ENCODE measurements at regions not wholly inside any gene's neighbourhood (a gene's known extent, or its start where the extent isn't known, plus 50 kb on each side); places are given as distances from the start of the nearest gene placed in this dataset.

GRCh38 chr3:30256474-30256873, 349.9 kb upstream of the TGFBR2 start (continued):
- TF ChIP-seq ETS1 (IDR thresholded peaks at IDR 0.05), result no peak

DNA sequence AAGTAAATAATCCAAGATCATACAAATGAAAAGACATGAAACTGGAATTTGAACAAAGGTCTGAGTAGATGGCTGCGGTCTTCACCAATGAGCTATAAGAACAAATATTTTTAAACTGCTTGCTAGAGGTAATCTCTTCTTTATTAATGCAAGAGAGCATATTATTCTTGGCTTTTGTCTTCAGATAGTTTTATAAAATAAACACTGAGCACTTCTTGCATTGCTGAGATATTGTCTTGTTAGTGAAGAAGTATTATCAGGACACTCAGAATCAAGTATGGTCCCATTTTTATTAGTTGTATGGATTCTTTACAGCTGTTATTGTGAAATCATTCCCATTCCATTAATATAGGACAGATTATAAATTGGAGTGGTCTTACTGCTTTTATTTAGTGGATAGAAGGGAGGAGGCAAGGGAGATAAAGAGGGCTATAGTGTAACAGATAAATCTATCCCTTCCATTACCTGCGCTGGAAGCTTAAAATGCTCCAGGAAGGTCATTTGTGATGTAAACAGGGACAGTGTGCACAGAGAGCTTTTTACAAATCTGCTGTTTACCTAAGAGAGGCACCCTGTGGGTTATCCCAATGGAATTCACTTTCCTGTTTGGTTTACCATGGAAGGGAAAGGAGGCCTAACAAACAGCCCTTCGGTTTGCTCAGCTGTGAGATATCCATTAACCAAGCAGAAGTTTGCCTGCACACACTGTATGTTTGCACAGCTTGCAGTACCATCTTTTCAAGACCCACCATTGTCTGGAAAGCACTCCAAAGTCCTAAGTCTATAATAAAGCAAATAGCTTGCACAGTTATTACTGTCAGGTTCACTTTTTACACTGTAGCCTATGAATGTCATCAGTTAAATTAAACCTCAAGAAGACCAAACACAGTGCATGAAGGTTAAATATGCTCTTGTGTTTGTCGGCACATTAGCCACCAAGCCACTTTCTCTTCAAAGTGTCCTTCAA, 347.7 kb upstream of the TGFBR2 start:
- no peaks in the 10 kb centered on the region for H3F3A ChIP-seq (replicated peaks; ENCODE audit: low read depth)
- Mint-ChIP-seq H3K27me3 (ENCODE audit: insufficient read depth, low read depth, poor library complexity) (no peaks in the 10 kb centered on the region), H3K4me3 (no peak overlapping the region), H3K27ac (no peak overlapping the region), H3K36me3 (ENCODE audit: low read depth) (peaks cover 25% of the 10 kb centered on the region; the same call in 2 of the 3 replicates), H3K4me1 (peaks cover 35% of the 10 kb centered on the region), H3K9me3 (peaks cover 17% of the 10 kb centered on the region)
- peak; percentile 96 for ATAC-seq
- H3K4me1 ChIP-seq (ENCODE audit: insufficient read depth), result peaks cover 23% of the 10 kb centered on the region
- H4K20me1 ChIP-seq (replicated peaks; ENCODE audit: insufficient read depth), result no peaks in the 10 kb centered on the region
- H3K27ac ChIP-seq (ENCODE audit: low read depth), result peak overlapping the region; percentile 56; the same call in 1 of the 2 replicates
- no peaks in the 10 kb centered on the region; the same call in 1 of the 2 replicates for H3K36me3 ChIP-seq (ENCODE audit: insufficient read depth)
- H3K79me2 ChIP-seq (replicated peaks; ENCODE audit: insufficient read depth), result no peaks in the 10 kb centered on the region
- H3K9me2 ChIP-seq (ENCODE audit: insufficient read depth), result peaks cover 5% of the 10 kb centered on the region; the same call in 1 of the 2 replicates
- H3K4me3 ChIP-seq, result no peak overlapping the region
- DNase-seq (ENCODE audit: low spot score), result peak; percentile 68
- no peaks in the 10 kb centered on the region for H3K27me3 ChIP-seq (ENCODE audit: insufficient read depth)
- no peak overlapping the region for H2AFZ ChIP-seq
- peak overlapping the region; percentile 58 for H3K4me2 ChIP-seq
- TF ChIP-seq REST (IDR thresholded peaks at IDR 0.05; ENCODE audit: unreplicated experiment) (no peak), ETS1 (IDR thresholded peaks at IDR 0.05) (no peak), STAT1 (IDR thresholded peaks at IDR 0.05; ENCODE audit: unreplicated experiment) (no peak), CTCF (conservative IDR thresholded peaks at IDR 0.05; ENCODE audit: low read depth in 2 of 2) (no peak), ZNF331 (CRISPR knock-in tag; IDR thresholded peaks at IDR 0.05; ENCODE audit: low read depth) (no peak), EZH2phosphoT487 (IDR thresholded peaks at IDR 0.05; ENCODE audit: unreplicated experiment) (no peak), EZH2 (IDR thresholded peaks at IDR 0.05; ENCODE audit: low read depth, unreplicated experiment) (no peak), NANOG (IDR thresholded peaks at IDR 0.05; ENCODE audit: borderline replicate concordance) (peak; percentile 43; the same call in 1 of the 2 replicates)

Measured in GM23338 (cell line).